IPS-NIHi7 (cell line): ENCODE measurements at regions not wholly inside any gene's neighbourhood (a gene's known extent, or its start where the extent isn't known, plus 50 kb on each side); places are given as distances from the start of the nearest gene placed in this dataset.

Experiments
- DNase-seq: peaks from one replicate; pipeline ENCODE4 v3.0.0; 2012; ENCODE audit warnings: mixed read lengths; ENCODE audit errors: extremely low spot score

DNA sequence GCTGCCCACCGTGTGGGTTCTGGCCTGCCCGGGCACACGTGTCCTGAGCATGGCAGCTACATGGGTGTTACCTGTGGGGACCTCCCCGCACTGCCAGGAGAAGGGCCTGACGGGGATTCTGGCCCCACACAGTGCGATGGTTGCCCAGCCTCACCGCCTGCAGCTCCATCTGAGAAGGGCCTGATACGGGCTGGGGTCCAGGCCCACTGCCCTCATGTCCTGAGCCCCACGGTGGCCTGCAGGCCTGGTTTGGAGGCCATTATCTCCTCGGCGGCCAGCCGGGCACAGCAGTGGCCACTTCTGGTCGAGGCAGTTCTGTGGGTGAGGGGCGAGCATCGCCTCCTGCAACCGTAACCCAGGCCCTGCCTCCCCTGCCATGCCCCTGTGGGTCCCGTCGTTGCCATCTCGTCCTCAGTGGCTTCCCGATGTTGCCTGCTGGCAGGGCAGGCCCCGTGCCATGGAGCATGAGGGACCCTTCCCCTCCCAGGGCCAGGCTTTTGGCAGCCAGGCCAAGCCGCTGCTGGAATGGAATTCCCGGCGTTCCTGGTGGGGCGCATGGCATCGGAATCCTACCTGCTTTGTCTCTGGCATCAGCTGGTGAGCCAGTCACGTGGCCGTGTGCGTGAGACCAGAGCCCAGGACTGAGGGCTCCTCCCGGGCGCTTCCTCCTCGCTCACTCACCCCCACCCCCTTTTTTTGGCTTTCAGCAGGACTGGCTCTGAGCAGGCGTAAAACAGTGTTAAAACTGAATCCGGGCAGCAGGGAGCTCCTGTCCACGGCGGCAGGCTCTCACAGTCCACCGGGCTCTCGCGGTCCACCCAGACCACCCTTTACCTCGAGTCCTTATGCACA is 71.9 kb upstream of the PPARA start:
- DNase-seq: no peak

DNA sequence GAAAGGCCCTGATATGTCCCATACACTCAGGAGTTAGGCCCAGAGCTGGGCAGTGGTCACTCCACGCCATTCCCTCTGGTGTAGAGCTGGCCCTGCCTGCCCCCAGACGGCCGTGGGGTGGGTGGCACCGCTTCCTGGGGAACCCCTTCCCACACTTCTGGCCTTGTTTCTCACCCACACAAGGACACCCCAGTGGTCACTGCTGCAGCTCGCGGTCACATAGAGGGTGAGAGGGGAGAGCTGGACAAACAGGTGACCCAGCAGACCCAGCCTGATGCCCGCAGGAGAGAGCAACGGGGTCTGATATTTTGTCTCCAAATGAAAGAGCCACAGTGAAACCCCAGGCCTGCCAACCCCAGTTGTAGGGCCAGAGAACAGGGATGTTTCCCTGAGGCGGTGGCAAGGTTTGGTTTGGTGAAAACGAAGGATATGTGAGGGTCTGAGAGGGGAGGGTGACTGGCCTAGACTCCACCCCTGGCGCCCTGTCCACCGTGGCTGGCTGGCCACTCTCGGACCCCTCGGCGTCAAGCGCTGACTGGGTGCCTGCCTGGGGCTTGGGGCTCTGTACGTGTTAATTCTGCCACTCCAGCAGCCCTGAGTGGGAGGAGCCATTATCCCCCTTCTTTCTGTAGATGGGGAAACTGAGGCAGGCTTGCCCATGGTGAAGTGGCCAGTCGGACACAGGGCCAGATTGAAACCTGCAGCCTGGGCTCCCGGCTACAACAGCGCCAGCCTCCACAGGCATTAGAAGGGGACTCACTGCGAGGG is 71.0 kb upstream of the PPARA start:
- DNase-seq: no peak

DNA sequence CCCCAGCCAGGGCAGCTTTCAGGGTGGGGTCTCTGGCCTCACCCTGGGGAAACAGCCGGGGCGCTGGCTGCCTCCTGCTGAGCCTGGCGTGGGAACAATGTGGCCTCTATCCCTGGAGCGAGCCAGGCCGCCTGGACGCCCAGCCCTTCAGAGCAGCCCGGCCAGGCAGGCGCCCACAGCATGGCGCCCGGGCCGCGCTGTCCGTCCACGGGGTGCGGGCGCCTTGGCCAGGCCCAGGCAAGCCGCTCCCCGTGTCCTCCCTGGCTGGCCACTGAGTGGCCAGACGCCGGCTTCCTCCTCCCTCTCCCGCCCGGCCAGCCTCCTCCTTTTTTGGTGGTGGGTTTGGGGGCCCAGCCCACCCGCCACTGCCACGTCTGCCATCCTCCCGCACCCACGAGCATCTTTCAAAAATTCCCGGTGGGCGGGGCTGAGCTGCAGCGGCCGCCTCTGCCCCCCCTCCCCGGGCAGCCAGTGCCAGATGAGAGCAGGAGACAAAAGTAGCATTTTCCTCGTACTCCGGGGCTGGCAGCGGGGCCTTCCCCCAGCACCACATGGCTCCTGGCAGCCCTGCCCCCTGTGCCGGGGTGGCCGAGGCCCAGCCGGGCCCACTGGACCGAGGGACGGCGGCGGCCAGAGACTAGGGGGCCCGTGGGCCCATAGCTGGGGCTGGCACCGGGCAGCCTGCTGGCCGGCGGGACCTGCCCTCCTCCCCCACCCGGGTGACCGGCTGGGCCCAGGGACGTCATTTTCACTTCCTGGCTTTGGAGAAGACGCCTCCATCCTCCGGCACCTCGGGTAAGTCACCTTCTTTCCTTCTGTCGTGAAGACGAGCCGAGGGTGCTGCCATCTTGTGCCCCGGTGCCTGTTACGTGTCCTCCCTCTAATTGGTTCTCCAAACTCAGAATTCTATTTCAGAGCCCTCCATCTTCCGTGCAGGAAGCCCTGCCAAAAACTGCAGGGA is 70.2 kb upstream of the PPARA start:
- no peak for DNase-seq

DNA sequence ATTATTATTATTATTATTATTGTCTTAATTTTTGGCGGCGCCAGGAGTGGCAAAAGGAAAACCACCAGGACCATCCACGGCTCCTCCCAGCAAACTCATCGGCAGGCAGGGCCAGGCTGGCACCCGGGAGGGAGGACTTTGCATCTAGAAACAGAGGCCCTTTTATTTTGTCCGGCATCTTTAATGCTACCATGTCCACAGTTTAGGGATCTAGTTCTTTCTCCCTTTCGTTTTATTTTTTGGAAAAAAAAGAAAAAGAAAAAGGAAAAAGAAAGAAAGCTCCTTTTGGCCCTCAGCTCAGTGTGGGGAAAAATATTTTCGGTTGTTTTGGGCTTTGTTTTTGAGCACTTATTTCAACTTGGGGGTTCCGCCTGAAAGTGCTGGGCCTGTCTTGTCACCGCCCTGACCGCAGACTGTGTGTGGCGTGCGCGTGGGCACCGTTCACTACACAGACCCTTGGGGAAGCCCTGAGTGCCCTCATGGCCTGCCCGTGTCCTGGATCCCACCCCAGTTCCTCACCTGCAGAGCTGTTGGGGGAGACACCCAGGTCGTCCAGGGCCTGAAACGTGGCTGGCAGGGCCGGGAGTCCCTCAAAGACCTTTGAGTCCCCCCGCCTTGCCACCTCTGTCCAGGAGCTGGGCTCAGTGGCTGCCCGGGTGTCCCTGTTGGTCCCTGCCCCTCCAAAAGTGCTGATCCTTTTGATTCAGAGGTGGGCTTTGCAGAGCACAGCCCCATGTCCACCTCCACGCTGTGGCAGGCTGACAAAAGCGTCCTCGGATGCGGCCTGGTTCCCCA is 69.1 kb upstream of the PPARA start:
- DNase-seq: no peak

DNA sequence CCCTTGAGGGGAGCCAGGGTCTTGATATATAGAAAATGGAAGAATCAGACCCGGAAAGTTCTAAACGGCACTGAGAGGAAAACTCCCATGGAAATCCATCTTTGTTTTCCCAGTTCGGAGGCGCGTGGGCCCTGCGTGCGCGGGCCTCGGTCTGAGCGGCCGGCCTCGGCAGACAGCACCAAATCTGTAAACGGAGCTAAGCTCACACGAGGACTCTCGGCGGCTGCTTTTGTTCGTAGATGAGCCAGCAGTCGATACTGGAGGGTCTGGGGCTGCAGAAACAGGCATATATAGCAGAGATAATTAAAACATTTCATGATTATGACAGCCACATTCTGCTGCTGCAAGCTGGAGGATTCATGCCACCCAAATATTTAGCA is 68.5 kb upstream of the PPARA start:
- no peak for DNase-seq

- DNase-seq: no peak
Observed at GRCh38 chr22:46082633-46083032, 67.7 kb upstream of the PPARA start.

DNA sequence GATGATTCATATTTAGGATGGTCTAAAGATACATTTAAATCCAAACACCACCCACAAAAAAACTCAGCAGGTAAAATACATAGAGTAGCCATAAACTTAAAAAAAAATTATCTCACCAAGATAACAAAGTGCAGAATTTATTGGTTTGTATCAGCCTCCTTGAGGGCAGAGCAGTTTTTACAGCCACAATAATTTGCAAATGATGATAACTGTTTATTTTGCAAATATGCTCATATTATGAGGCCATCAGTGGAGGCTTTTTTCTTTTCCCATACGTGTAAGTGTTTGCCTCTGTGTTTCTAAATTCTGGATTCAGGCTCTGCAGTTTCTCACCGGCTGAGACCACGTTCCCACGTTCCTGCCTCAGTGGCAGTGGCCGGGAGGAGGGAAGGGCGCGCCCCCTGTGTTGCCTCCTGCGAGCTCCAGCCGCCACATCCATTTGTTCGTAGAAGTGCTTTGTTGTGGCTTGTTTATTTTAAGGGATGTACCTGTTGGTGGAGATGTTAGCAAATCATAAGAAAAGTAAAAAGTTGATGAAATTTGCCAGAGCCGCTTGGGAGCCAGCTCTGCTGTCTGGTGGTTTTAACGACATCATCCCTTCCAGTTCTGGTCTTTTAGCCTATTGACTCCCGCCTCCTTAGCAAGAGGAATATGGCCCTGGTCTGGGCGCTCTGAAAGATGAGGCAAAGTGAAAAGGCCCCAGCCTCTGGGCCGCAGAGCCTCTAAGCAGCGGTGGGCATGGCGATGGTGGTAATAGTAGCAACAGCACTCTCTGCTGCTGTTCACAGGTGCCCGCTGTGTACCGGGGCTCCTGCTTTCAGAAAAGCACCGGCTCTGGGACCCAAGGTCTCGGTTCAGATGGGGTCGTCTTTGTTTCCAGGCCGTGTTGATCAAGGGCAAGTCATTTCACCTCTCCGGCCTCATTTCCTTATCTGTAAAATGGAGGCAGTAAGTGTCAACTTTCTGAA is 66.7 kb upstream of the PPARA start:
- DNase-seq: no peak

GRCh38 chr22:46084376-46084775 is 66.0 kb upstream of the PPARA start:
- no peak for DNase-seq

DNA sequence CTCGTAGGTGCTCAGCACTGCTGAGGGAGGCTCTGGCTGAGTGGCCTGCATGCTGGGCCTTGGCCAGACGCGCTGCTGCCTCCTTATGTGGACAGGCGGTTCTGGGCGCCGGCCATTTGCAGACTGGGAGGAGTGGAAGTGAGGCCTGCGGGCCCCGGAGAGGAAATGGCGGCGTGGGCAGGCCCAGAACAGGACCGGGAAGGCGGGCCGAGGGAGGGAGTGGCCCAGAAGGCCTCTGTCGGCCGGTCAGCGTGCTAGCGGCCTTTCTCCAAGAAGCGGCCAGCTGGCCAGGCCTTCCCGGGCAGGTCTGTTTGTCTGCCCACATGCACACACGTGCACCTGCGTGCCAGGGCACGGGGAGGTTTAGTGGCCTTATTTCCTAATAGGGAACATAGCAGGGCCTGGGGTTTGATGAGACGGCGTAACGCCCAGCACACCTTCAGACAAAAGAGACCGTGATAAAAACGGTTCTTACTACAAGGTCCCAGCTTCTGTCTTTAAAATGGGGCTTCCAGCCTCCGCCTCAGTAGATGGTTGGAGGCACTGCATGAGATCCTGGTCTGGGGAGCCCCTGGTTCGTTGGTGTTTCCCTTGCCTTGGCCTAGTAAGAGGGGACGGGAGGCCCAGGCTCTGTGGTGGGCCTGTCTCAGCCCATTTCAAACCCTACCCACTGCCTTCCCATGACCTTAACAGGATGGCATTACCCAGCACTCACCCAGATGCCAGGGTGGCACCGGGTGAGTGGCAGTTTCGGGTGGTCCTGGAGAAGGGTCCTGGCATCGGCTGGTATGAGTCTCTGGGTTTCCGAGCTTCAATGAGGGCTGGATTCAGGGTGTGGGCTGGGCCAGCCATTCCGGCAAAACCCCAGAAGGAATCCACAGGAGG is 65.1 kb upstream of the PPARA start:
- no peak for DNase-seq

DNA sequence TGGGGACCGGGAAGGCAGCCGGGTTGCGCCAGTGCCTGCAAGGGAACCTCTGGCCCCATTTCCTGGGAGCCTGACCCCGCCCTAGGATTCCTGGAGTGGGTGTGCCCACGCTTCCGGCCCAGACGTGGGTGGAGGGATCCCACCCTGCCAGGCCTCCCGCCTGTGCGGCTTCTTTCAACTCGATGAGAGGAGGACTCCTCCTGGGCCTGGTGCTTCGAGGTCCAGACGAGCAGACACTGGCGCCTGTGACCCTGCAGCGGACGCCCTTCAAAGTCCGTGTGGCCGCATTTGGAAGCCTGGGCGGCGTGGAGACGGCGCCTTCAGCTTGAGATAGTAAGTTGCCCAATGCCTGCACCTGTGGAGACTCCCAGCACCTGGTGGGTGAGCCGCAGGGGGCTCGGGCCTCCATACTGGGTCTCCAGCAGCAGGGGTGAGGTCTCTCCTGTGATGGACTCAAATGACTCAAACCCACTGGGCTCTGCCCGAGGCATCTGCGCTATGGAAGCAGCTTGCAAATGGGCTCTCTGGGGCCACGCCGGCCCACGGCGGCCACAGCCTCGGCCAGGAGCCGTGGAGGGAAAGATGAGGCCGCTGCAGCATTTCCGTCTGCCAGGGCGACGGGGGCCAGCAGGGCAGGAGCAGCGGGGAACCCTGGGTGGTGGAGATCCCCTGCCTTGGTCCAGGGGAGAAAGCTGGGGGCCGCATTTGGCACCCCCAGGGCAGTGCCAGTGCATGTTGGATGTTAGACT is 64.3 kb upstream of the PPARA start:
- no peak for DNase-seq

DNA sequence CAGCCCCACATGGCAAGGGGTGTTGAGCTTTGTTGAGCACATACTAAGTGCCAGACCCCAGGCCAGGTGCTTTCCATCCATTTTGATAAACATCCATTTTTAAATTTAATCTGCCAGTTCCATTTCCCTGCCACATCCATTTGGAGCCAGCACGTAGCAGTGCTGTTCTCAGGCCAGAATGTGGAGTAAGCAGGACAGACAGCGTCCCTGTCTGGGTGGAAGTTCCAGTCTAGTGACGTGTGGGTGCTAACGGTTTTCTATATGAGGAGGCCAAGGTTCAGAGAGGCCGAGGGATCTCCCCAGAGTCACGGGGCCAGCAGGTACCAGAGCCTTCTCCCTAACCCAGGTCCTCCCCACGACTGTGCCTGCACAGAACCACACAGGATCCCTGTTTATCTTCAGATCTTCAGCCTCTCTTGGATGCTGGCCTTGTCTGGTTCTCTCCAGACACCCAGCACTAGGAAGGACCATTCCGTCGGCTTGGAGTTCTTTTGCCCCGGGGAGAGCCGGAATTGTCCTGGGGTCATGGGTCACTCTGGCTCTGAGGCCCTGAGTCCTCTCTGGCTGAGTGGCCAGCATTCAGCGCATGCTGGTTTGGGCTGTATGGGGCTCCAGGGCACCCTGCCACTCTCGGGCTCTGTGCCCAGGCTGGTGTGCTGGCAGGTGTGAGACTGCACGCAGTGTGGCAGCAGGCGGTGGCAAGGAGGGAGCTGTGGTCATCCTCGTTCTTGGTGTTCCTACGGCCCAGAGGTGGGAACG is 63.6 kb upstream of the PPARA start:
- no peak for DNase-seq

DNA sequence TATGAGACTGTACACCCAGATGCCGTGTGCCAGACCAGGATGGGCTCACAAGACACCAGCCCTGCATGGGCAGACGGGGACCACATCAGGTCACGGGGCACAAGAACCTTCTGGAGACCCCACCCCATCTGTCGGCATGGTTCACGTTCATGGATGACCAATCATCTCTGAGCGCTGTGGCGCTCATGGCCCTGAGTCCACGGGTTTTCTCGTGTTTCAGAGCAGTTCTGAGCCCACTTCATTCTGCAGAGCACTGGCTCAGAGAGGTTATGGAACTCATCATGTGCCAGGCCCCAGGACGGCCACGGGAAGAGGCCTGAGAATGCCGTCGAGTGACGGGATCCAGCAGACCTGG is 63.0 kb upstream of the PPARA start:
- no peak for DNase-seq

DNA sequence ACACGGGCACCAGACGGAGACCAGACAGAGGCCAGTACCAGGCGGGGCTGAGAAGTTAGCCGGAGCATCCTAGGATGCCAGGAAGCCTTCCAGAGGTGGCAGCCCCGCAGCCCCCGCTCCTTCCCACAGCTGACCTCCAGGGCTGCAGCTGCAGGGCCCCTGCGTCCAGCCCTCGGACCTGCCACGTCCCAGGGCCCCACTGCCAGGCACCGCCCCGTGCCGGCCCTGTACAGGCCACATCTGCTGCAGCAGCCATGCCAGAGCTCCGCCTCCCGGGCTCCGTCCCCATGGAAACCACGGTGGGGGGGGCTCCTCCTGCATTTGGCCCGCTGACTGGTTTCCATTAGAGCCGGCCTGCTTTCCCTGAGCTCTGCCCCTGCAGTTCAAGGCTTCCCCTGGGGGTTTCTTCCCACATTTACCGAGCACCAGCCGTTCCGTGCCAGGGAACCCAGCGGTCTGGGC is 62.5 kb upstream of the PPARA start:
- DNase-seq: no peak

GRCh38 chr22:46088541-46089311 is 61.6 kb upstream of the PPARA start:
- DNase-seq: no peak

DNA sequence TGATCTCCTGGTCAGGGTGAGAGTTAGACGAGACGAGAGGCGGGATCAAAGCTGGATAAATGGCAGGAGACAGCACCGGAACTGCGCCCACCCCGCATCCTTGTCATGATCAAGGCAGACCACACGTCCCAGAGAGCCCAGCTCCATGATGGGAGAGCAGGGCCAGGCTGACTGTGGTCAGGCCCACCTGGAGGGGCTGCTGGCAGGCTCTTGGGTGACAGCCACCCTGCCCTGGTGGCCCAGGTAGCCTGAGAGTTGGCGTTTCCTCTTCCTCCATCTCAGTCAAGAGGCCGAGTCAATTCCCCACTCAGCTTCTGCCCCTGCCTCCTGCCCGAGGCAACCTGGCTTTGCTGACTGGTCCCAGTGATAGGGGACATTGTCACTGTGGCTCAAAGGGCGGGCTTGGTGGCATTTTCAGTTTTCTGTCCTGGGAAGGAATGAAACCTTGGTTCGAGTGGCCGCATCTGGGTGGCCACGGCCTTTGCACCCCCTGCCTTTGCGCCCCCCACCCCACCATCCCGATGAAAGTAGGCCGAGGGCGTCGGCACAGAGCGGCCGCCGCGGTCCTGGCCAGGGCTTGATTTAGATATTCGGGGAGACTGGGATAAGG is 60.8 kb upstream of the PPARA start:
- no peak for DNase-seq

DNA sequence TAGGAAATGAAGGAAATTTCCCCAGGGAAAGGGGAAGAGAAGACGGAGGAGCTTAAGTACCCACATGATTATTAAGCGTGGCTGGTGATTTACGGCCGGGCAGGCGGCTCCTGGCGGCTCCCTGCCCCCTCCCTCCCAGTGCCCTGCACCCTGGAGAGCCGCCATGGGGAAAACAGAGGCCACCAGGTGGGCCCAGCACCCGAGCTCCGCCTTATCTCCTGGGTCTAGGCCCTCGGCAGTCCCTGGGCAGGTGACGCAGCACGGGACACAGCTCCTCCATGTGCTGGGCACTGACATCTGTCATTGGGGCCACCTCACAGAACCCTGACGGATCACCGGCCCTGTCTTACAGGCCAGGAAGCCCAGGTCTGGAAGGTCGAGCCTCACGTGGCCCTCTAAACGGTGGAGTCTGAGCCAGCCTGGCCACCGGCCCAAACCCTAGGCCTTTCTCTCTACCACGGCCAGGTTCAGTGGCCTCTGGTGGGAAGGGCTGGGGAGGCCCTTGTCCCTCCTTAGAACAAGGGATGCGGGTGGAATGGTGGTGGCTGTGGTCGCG is 60.2 kb upstream of the PPARA start:
- no peak for DNase-seq
